ENCODE measurements at regions not wholly inside any gene's neighbourhood (a gene's known extent, or its start where the extent isn't known, plus 50 kb on each side); places are given as distances from the start of the nearest gene placed in this dataset.

- Histone ChIP-seq H3K4me1 (ENCODE audit: control insufficient read depth in 2 of 3, insufficient read depth in 2 of 3, low read depth in 1 of 3, low read length in 3 of 3) (no peaks in the 10 kb centered on the region), H3K27me3 (ENCODE audit: control insufficient read depth, insufficient read depth, low read length) (no peaks in the 10 kb centered on the region), H3K27ac (ENCODE audit: low read depth in 2 of 2, low read length in 2 of 2) (no peak overlapping the region), H3K36me3 (ENCODE audit: control insufficient read depth in 2 of 3, insufficient read depth in 3 of 3, low read length in 3 of 3) (no peaks in the 10 kb centered on the region), H3K9me3 (ENCODE audit: control insufficient read depth in 2 of 3, insufficient read depth in 1 of 3, low read length in 3 of 3) (no peaks in the 10 kb centered on the region), H3K9ac (ENCODE audit: low read length in 3 of 3) (no peak overlapping the region), H3K4me3 (ENCODE audit: low read length in 3 of 3) (no peak overlapping the region)
- FAIRE-seq (no peak), DNase-seq (no peak)
- intact Hi-C loops (cut with DNase I), result no loop called here
- no peak for TF ChIP-seq CTCF (IDR thresholded peaks at IDR 0.05; ENCODE audit: borderline replicate concordance, extremely low read depth, insufficient read depth)
Observed at GRCh38 chr5:29547236-29547865, 1646.1 kb upstream of the CDH6 start.

- H3K27me3 ChIP-seq (ENCODE audit: control insufficient read depth, insufficient read depth, low read length), result no peaks in the 10 kb centered on the region
- TF ChIP-seq CTCF (IDR thresholded peaks at IDR 0.05; ENCODE audit: borderline replicate concordance, extremely low read depth, insufficient read depth), result no peak
- no peak overlapping the region for H3K27ac ChIP-seq (ENCODE audit: low read depth in 2 of 2, low read length in 2 of 2)
- DNase-seq (no peak), FAIRE-seq (no peak)
- no peak overlapping the region for H3K4me3 ChIP-seq (ENCODE audit: low read length in 3 of 3)
- H3K36me3 ChIP-seq (ENCODE audit: control insufficient read depth in 2 of 3, insufficient read depth in 3 of 3, low read length in 3 of 3), result no peaks in the 10 kb centered on the region
- intact Hi-C loops (cut with DNase I), result no loop called here
- no peak overlapping the region for H3K9ac ChIP-seq (ENCODE audit: low read length in 3 of 3)
- H3K9me3 ChIP-seq (ENCODE audit: control insufficient read depth in 2 of 3, insufficient read depth in 1 of 3, low read length in 3 of 3), result no peaks in the 10 kb centered on the region
- no peaks in the 10 kb centered on the region for H3K4me1 ChIP-seq (ENCODE audit: control insufficient read depth in 2 of 3, insufficient read depth in 2 of 3, low read depth in 1 of 3, low read length in 3 of 3)
Observed at GRCh38 chr5:29543501-29543900, 1650.0 kb upstream of the CDH6 start.

- DNase-seq, result no peak
- intact Hi-C loops (cut with DNase I), result no loop called here
Observed at GRCh38 chr5:29524227-29524626, 1669.3 kb upstream of the CDH6 start.

More at GRCh38 chr5:29524227-29524626, 1669.3 kb upstream of the CDH6 start:
- Histone ChIP-seq H3K9ac (ENCODE audit: low read length in 3 of 3) (no peak overlapping the region), H3K4me3 (ENCODE audit: low read length in 3 of 3) (no peak overlapping the region), H3K36me3 (ENCODE audit: control insufficient read depth in 2 of 3, insufficient read depth in 3 of 3, low read length in 3 of 3) (no peaks in the 10 kb centered on the region), H3K27ac (ENCODE audit: low read depth in 2 of 2, low read length in 2 of 2) (no peak overlapping the region), H3K27me3 (ENCODE audit: control insufficient read depth, insufficient read depth, low read length) (no peaks in the 10 kb centered on the region), H3K4me1 (ENCODE audit: control insufficient read depth in 2 of 3, insufficient read depth in 2 of 3, low read depth in 1 of 3, low read length in 3 of 3) (no peaks in the 10 kb centered on the region), H3K9me3 (ENCODE audit: control insufficient read depth in 2 of 3, insufficient read depth in 1 of 3, low read length in 3 of 3) (peaks cover 0 to 2% (median 0%) of the 10 kb centered on the region in 3 donors)
- no peak for FAIRE-seq
- no peak for TF ChIP-seq CTCF (IDR thresholded peaks at IDR 0.05; ENCODE audit: borderline replicate concordance, extremely low read depth, insufficient read depth)
